Lower leg skin (tissue), 3 donors: ENCODE measurements at regions not wholly inside any gene's neighbourhood (a gene's known extent, or its start where the extent isn't known, plus 50 kb on each side); places are given as distances from the start of the nearest gene placed in this dataset.
"Not testable (repeated sequence)": the region's sequence is repeated elsewhere in the genome, so short reads cannot be mapped to it uniquely, and the experiment has no call there.

ENCODE experiments used
- DNase-seq, 2 donors: peaks; one replicate each; pipeline ENCODE4 v3.0.0-alpha.2; 2019; ENCODE audit warnings: low spot score in 2 of 2
- H3K4me3 ChIP-seq: fragments of 200-600 bp; sonication (generic); 2 replicates; pipeline ENCODE4 v1.5.1; 2017; ENCODE audit warnings: mild to moderate bottlenecking, low read depth; ENCODE audit not compliant: poor library complexity, severe bottlenecking
- WGBS, 2 donors: methylation state at CpG; one replicate each; pipeline ENCODE4 v1.1.5; 2018; 5-methylcytosine and 5-hydroxymethylcytosine counted together
- intact Hi-C: fragments of 100-400 bp; cut with DNase I; formaldehyde crosslinking; loops from one replicate; pipeline ENCODE4 v1.15.0; 2023; ENCODE audit warnings: low total_unique reads

DNA sequence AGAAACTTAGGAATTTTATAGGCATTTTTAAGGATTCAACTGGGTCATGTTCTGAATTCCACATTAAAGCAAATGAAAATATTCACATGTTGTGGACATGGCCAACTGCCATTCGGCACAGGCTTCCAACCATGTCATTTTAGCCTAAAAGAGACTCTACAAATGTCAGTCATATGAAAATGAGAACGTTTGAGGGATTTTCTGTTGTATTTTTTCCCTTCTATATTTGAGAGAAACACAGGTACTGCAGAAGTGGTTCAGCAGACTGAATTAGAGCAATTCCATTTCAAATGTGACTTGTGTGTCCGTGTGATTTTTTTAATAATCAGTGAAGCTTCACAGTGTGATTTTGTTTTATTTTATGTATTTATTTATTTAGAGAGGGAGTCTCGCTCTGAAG lies 124.3 kb downstream of the TP53TG3F start:
- intact Hi-C loops, H3K4me3 ChIP-seq, DNase-seq: not testable (repeated sequence)
- WGBS, 2 donors = no CpG with 5 or more reads among the region's 4 CpGs

DNA sequence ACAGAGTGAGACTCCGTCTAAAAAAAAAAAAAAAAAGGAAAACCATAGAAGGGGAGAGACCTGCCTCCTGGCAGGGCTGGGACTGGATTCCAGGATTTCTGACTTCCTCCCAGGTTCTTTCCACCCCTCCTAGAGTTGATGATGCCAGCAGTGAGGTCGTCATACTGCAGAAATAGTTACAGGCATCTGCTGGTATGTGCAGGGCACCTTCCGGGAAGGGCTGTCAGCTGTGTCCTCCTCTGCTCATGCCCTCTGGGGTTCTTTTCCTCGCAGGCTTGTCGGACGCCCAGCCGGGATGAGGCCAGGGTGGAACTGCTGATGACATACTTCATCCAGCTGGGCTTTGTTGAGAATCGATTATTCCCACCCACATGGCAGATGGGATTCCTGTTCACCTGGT lies 129.2 kb downstream of the TP53TG3F start:
- intact Hi-C loops = not testable (repeated sequence)
- WGBS, 2 donors = no CpG with 5 or more reads among the region's 8 CpGs

DNA sequence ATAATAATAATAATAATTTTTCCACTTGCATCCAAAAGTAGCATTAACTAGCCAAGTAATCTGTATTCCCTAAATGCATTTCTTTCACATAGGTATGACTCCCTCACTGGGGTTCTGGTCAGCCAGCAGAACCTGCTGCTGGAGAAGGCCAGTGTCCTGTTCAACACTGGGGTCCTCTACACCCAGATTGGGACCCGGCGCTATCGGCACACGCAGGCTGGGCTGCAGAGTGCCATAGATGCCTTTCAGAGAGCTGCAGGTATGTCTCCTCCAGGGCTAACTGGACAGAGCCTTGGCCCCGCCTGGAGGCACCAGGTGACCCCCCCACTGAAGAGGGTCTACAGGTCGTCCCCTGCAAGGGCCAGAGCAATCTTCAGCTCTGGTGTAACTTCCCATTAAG lies 133.9 kb downstream of the TP53TG3F start:
- no CpG with 5 or more reads among the region's 6 CpGs for WGBS, 2 donors
- DNase-seq, intact Hi-C loops: not testable (repeated sequence)

More for the DNA sequence above, 129.2 kb downstream of the TP53TG3F start:
- DNase-seq, H3K4me3 ChIP-seq: not testable (repeated sequence)

DNA sequence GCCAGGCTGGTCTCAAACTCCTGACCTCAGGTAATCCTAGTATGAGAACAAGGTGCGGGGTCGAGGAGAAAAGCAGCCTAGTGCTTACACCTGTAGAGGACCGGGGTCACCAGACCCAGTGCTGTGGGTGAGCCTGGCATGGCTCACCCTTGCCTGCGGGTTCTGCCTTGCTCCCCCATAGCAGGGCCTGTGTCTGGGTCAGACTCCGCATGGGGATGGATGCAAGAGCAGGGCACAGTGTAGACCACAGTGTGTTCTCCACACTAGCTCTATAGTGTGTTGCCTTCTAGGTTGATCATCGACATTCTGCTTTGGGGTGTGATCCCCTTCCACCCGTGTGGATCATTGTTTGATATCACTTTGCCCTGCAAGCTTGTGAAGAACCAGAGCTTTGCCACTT lies 135.7 kb downstream of the TP53TG3F start:
- intact Hi-C loops, H3K4me3 ChIP-seq, DNase-seq: not testable (repeated sequence)
- WGBS, 2 donors = no CpG with 5 or more reads among the region's 7 CpGs

More for the DNA sequence above, 133.9 kb downstream of the TP53TG3F start:
- H3K4me3 ChIP-seq = not testable (repeated sequence)

DNA sequence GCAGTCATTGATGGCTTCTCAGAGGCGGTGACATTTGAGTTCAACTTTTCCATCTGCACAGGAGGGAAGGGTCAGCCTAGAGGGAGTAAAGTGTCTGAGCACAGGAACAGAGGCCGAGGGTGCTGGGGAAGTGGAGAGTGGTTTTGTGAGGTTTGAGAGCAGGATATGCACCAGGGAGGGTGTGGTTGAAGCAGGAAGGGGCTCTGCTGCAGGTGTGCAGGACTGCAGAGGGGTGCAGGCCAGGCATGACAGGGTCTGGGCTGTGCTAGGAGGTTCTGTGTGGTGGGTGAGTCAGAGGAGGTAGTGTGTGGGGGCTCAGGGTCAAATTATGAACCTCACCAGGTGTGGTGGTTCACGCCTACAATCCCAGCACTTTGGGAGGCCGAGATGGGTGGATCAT lies 141.6 kb downstream of the TP53TG3F start:
- WGBS, 2 donors = no CpG with 5 or more reads among the region's 4 CpGs
- intact Hi-C loops, DNase-seq, H3K4me3 ChIP-seq: not testable (repeated sequence)

DNA sequence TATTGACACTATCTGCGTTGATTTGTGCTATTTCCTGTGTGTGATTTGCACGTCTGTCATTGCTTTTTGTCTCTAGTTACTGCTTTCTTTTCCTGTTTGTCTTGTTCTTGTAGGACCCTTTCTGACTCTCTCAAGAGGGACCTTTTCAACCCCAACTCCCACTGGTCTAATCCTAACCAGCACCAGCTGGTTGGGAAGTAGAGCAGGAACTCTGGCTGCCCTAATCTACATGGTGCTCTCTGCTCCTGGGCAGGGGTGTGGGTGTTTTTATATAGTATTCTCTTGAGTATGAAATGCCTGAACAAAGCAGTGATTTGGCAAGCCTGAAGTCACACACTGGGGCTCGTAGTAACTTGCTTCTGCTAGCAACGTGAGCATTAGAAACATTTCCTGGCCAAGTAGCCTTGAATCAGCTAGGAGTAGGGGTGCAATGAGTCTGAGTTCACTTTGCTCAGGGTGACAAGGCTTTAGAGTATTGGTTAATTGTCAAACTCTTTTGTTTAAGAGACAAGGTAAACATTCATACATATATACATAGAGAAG lies 164.2 kb downstream of the TP53TG3F start:
- intact Hi-C loops, H3K4me3 ChIP-seq, DNase-seq: not testable (repeated sequence)
- WGBS, 2 donors = 28 to 31% methylated on average over 2 to 4 of the region's 4 CpGs

DNA sequence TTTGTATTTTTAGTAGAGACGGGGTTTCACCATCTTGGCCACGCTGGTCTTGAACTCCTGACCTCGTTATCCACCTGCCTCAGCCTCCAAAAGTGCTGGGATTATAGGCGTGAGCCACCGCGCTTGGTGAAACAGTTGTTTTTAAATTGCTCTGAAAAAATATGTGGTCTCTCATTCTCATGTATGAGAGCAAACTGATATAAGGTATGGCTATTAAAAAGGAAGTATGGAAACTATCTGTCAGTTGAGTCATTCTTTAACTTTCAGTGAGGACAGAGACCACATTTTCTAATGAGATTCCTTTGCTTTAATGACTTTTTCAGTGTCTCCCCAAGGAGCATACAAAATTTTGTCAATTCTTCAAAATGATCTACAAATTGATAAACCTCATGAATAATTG lies 169.5 kb downstream of the TP53TG3F start:
- H3K4me3 ChIP-seq, intact Hi-C loops, DNase-seq: not testable (repeated sequence)
- WGBS, 2 donors = 70 to 77% methylated on average over 6 of the region's 6 CpGs

DNA sequence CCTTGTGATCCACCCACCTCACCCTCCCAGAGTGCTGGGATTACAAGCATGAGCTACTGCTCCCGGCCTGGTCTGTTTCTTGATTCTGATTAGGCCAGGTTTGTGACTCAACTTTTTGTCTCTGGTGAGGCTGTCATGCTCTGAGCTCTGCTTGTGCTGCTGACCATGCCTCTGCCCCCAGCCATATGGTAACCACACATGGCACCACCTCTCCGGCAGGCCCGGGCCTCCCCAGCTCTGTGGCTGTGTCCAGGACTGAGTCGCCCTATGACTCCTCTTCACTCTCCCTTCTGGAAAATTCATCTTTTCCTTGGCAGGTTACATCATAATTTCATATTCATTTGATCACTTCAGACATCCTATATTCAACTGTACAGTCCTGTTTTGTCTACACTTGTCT lies 172.3 kb downstream of the TP53TG3F start:
- 57 to 66% methylated on average over 4 of the region's 4 CpGs for WGBS, 2 donors
- peak in 1 of 2 donors; percentile 75 for DNase-seq
- intact Hi-C loops, H3K4me3 ChIP-seq: not testable (repeated sequence)

DNA sequence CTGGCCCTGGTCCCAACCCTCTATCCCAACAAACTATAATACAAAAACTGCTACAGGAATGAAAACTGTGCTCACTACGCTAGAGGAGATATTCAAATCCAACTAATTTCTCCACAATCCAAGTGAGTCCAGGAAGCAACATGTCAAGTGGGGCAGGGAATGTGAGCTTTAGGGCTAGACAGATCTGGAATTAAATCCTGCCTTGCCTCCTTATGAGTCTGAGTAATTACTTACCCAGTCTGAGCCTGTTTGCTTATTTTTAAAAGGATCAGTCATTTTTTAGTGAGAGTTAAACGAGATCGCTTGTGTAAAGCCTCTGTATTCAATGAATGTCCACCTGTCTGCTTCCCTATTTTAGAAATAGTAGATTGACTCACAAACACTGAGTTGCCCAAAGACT lies 174.6 kb downstream of the TP53TG3F start:
- H3K4me3 ChIP-seq, intact Hi-C loops: not testable (repeated sequence)
- peak in 1 of 2 donors; percentile 17 for DNase-seq
- 65 to 80% methylated on average over 3 of the region's 3 CpGs for WGBS, 2 donors

DNA sequence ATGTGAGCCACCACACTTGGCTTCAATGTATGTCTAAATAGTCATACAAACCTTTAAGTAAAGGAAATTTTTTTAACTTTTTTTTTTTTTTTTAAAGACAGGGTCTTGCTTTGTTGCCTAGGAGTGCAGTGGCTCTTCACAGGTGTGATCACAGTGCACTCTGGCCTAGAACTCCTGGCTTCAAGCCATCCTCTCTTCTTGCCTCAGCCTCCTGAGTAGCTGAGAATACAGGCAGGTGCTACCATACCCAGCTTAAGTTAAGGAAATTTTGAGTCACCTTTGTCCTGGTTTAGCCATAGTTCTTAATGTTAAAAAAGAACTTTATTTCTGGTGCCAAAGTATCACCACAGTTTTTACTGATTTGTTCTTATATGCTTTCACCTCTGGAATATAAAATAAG lies 177.3 kb downstream of the TP53TG3F start:
- intact Hi-C loops, DNase-seq, H3K4me3 ChIP-seq: not testable (repeated sequence)

DNA sequence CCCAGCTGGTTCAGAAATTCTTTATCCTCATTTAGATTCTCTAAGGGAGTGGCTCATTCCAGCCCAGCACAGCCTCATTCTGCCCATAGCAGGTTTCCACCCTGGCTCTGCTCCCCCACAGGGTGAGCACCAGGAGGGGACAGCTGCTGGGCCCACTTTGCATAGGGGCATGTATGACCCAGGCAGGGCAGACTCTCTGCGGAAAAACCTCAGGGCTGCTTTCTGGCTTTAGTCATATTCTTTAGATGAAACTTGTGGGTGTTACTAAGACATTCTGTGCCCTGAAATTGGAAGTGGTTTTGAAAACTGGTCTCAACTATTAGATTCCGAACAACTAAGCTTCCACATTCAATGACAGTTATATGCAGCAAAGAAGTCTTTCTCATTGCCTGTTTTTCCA lies 183.9 kb downstream of the TP53TG3F start:
- DNase-seq, H3K4me3 ChIP-seq, intact Hi-C loops: not testable (repeated sequence)
- 70 to 75% methylated on average over 2 of the region's 2 CpGs for WGBS, 2 donors

DNA sequence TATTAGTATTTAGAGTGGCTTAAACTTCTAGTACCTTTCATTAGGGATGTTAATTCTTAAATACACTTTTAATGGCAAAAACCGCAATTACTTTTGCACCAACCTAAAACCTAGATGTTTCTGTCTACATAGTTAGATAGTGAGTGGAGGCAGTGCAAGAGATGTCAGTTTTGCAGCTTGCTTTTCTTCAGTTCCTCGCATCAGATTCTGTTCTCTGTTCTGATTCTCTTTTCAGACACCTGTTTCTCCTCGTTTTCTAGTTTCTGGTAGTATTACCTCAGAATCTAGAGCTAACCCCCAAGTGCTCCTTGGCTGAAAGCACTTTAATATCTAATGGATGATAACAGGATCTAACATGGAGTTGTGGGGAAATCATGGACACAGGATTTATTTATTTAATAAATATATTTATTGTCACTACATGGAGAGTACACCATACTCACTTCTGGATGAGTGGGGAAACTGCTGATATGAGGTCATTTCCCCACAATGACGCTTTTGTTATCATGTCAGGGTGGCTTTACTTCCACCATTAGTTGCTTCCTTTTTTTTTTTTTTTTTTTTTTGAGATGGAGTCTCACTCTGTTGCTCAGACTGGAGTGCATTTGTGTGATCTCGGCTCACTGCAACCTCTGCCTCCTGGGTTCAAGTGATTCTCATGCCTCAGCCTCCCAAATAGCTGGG lies 184.4 kb downstream of the TP53TG3F start:
- 60 to 71% methylated on average over 5 of the region's 5 CpGs for WGBS, 2 donors
- H3K4me3 ChIP-seq, intact Hi-C loops, DNase-seq: not testable (repeated sequence)

DNA sequence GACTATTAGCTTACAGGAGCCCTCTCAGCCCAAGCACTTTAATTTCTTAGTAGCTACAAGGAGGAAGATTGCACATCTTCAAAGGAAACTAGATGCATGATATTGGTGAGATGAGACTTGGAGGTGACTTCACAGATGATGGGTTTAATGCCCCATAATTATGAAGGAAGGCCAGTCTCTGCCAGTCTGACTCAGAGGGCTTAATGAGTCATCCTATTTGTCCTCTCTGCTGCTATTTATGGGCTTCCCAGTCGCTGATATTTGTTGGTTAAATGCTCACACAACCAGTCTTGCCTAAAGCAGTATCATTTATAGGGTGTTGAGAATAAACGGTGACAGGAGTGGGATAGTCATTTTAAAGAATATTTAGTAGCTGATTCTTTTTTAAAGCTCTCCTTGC lies 187.0 kb downstream of the TP53TG3F start:
- WGBS, 2 donors = 27 to 39% methylated on average over 2 of the region's 2 CpGs
- intact Hi-C loops, H3K4me3 ChIP-seq, DNase-seq: not testable (repeated sequence)

DNA sequence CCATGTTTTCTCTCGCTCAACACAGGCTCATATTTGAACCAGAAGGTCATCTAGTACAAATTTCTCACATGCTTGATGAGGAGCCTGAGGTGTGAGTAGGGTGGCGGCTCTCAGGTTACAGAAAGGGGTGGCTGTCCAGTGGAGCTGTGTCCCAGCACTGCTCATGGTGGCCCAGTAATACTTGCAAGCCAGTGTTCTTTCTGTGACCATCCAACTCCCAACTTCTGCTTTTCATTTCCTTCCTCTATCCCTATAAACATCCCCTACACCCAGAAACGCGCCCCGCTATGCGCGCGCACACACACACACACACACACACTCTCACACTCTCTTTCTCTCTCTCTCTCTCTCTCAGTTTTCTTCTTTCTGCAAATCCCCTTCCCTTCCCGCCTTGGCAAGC lies 196.3 kb downstream of the TP53TG3F start:
- H3K4me3 ChIP-seq, DNase-seq, intact Hi-C loops: not testable (repeated sequence)
- 56 to 76% methylated on average over 7 to 8 of the region's 9 CpGs for WGBS, 2 donors

DNA sequence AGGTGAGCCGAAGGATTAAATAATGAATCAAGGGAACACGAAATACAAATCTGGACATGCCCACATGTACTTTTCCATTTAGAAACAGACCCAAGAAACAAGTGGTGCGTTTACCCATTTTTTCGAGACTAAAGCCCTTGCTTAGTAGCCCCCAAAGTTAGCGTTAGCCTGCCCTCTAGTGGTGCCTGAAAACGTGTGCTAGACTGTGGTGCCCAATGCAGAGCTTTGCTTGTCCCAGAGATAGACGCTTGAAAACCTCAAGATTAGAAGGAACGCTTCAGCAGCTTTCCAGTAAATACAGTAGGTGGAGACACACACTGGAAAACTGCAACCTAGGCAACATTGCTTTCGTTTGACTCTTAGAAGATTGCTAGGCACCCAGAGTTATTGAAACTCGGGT lies 197.0 kb downstream of the TP53TG3F start:
- intact Hi-C loops, H3K4me3 ChIP-seq, DNase-seq: not testable (repeated sequence)
- WGBS, 2 donors = no CpG with 5 or more reads among the region's 10 CpGs

DNA sequence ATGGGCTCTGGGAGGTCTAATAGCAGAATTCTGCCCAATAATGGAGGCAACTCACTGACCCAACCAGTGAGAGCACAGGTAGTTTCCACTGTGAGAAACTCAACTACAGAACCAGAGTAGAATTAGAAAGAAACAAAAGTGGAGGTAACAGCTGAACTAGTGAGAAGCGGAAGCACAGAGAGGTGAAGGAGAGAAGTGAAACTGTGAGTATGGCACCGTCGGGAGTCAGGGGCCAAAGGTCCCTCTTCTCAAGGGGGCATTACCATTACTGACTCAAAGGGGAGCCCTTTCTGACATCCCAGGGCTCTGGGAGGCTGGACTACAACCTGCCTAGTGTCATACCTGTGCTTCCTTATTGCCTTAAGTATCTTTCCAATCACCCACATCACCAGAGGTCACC lies 198.3 kb downstream of the TP53TG3F start:
- H3K4me3 ChIP-seq, intact Hi-C loops, DNase-seq: not testable (repeated sequence)
- WGBS, 2 donors = no CpG with 5 or more reads among the region's 3 CpGs
